RWPE1 (cell line): ENCODE measurements at regions not wholly inside any gene's neighbourhood (a gene's known extent, or its start where the extent isn't known, plus 50 kb on each side); places are given as distances from the start of the nearest gene placed in this dataset.

ENCODE experiments used
- CTCF ChIA-PET: fragments of 350-600 bp; sonication (Branson Sonifier 250); formaldehyde crosslinking; extraction: SDS; loops from one replicate; lab custom pipeline; 2021; lab: Yijun Ruan, JAX
- POLR2A ChIA-PET: fragments of 400-600 bp; formaldehyde crosslinking; extraction: SDS; loops from one replicate; lab custom pipeline; 2020; ENCODE audit warnings: antibody characterized with exemption; ENCODE audit not compliant: low non-redundant PET; lab: Yijun Ruan, JAX
- DNase-seq: peaks from one replicate; pipeline ENCODE4 v3.0.0; 2012; ENCODE audit warnings: low spot score
- H3K27ac ChIP-seq: fragments of 450-650 bp; 2 replicates; pipeline ENCODE4 v1.5.1; 2017
- CTCF ChIP-seq: fragments of 450-650 bp; conservative IDR thresholded peaks from 2 replicates; pipeline ENCODE4 v1.5.1; 2017; ENCODE audit warnings: low read depth, mild to moderate bottlenecking

GRCh38 chr11:110912437-110912836 is 200.2 kb upstream of the ARHGAP20 start:
- no peak for DNase-seq
- TF ChIP-seq CTCF = no peak
- H3K27ac ChIP-seq = no peak overlapping the region
- CTCF ChIA-PET = no interaction called here
- POLR2A ChIA-PET = no interaction called here

GRCh38 chr11:110910384-110910783 is 198.1 kb upstream of the ARHGAP20 start:
- DNase-seq = no peak
- no peak for TF ChIP-seq CTCF
- H3K27ac ChIP-seq = no peak overlapping the region
- ChIA-PET POLR2A (interaction anchor here (0.6 kb wide), 1 partner anchor 12 kb away, joined by 3 read pairs; no protein-coding TSS in a partner anchor), CTCF (no interaction called here)

- TF ChIP-seq CTCF = no peak
- CTCF ChIA-PET = no interaction called here
- POLR2A ChIA-PET = no interaction called here
- peak; percentile 7 for DNase-seq
- no peak overlapping the region for H3K27ac ChIP-seq
Observed at GRCh38 chr11:110909336-110909735, 197.1 kb upstream of the ARHGAP20 start.

- TF ChIP-seq CTCF = no peak
- ChIA-PET POLR2A (no interaction called here), CTCF (no interaction called here)
- H3K27ac ChIP-seq = peak overlapping the region; percentile 73
- peak; percentile 71 for DNase-seq
Observed at GRCh38 chr11:110908401-110909105, 196.3 kb upstream of the ARHGAP20 start.

GRCh38 chr11:110907629-110908028 is 195.4 kb upstream of the ARHGAP20 start:
- no peak for TF ChIP-seq CTCF
- ChIA-PET POLR2A (no interaction called here), CTCF (no interaction called here)
- DNase-seq = peak; percentile 63
- H3K27ac ChIP-seq = no peak overlapping the region

- no peak overlapping the region for H3K27ac ChIP-seq
- ChIA-PET POLR2A (no interaction called here), CTCF (no interaction called here)
- no peak for DNase-seq
- TF ChIP-seq CTCF = no peak
Observed at GRCh38 chr11:110903830-110904229, 191.6 kb upstream of the ARHGAP20 start.
